ENCODE measurements at regions not wholly inside any gene's neighbourhood (a gene's known extent, or its start where the extent isn't known, plus 50 kb on each side); places are given as distances from the start of the nearest gene placed in this dataset.

- TF ChIP-seq, protein P1, sequence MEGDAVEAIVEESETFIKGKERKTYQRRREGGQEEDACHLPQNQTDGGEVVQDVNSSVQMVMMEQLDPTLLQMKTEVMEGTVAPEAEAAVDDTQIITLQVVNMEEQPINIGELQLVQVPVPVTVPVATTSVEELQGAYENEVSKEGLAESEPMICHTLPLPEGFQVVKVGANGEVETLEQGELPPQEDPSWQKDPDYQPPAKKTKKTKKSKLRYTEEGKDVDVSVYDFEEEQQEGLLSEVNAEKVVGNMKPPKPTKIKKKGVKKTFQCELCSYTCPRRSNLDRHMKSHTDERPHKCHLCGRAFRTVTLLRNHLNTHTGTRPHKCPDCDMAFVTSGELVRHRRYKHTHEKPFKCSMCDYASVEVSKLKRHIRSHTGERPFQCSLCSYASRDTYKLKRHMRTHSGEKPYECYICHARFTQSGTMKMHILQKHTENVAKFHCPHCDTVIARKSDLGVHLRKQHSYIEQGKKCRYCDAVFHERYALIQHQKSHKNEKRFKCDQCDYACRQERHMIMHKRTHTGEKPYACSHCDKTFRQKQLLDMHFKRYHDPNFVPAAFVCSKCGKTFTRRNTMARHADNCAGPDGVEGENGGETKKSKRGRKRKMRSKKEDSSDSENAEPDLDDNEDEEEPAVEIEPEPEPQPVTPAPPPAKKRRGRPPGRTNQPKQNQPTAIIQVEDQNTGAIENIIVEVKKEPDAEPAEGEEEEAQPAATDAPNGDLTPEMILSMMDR (conservative IDR thresholded peaks at IDR 0.05 in 1 of 2, IDR thresholded peaks at IDR 0.05 in 1 of 2; ENCODE audit: low read depth in 1 of 2, low read length in 2 of 2) = no peak
- no peak for TF ChIP-seq EZH2 (IDR thresholded peaks at IDR 0.05; ENCODE audit: low read length, missing control alignments)
Observed at GRCh38 chr19:30897034-30897433, 452.2 kb downstream of the TSHZ3 start.

Measured in fibroblast of lung (primary cell).